ENCODE measurements at regions not wholly inside any gene's neighbourhood (a gene's known extent, or its start where the extent isn't known, plus 50 kb on each side); places are given as distances from the start of the nearest gene placed in this dataset.

GRCh38 chr1:60857851-60858250 lies 224.5 kb upstream of the NFIA start:
- H3K9me3 Mint-ChIP-seq = no peaks in the 10 kb centered on the region
- peaks cover 15 to 33% of the 10 kb centered on the region in 2 donors for H3K27me3 Mint-ChIP-seq (ENCODE audit: low read depth in 2 of 2)
- no peaks in the 10 kb centered on the region for H3K4me1 Mint-ChIP-seq
- H3K36me3 ChIP-seq (ENCODE audit: control insufficient read depth, insufficient read depth, low read length) = no peaks in the 10 kb centered on the region
- DNase-seq (no peak), ATAC-seq (no peak)
- intact Hi-C loops (cut with micrococcal nuclease) = no loop called here
- no peaks in the 10 kb centered on the region for H3K9me3 ChIP-seq (ENCODE audit: control insufficient read depth, insufficient read depth, low read length)
- TF ChIP-seq, protein P1, sequence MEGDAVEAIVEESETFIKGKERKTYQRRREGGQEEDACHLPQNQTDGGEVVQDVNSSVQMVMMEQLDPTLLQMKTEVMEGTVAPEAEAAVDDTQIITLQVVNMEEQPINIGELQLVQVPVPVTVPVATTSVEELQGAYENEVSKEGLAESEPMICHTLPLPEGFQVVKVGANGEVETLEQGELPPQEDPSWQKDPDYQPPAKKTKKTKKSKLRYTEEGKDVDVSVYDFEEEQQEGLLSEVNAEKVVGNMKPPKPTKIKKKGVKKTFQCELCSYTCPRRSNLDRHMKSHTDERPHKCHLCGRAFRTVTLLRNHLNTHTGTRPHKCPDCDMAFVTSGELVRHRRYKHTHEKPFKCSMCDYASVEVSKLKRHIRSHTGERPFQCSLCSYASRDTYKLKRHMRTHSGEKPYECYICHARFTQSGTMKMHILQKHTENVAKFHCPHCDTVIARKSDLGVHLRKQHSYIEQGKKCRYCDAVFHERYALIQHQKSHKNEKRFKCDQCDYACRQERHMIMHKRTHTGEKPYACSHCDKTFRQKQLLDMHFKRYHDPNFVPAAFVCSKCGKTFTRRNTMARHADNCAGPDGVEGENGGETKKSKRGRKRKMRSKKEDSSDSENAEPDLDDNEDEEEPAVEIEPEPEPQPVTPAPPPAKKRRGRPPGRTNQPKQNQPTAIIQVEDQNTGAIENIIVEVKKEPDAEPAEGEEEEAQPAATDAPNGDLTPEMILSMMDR (IDR thresholded peaks at IDR 0.05) = no peak
- no peak overlapping the region for H3K4me3 ChIP-seq (ENCODE audit: low read length)
- H3K27me3 ChIP-seq (ENCODE audit: control insufficient read depth, insufficient read depth, low read length) = no peaks in the 10 kb centered on the region
- no peak overlapping the region for H3K4me3 Mint-ChIP-seq
- 88% methylated on average over 2 of the region's 2 CpGs for WGBS (ENCODE audit: insufficient coverage)
- no peaks in the 10 kb centered on the region for H3K36me3 Mint-ChIP-seq
- no peaks in the 10 kb centered on the region for H3K4me1 ChIP-seq (ENCODE audit: control insufficient read depth, insufficient read depth, low read length)
- H3K27ac Mint-ChIP-seq = no peak overlapping the region
- H3K27ac ChIP-seq (ENCODE audit: low read length) = no peak overlapping the region

DNA sequence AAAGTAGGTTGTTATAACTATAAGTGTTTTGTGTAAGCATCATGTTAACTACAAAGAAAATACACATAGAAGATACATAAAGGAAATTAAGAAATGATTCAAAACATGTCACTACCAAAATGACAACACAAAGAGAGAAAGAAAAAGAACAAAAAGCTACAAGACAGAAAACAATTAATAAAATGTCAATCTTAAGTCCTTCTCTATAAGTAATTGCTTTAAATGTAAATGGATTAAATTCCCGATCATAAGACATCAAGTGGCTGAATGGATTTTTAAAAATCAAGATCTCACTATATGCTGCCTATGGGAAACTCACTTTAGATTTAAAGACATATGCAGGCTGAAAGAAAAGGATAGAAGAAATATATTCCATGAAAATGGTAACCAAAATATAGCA lies 232.3 kb upstream of the NFIA start:
- DNase-seq (no peak), ATAC-seq (no peak)
- no peaks in the 10 kb centered on the region for H3K4me1 Mint-ChIP-seq
- peaks cover 17 to 20% of the 10 kb centered on the region in 2 donors for H3K27me3 Mint-ChIP-seq (ENCODE audit: low read depth in 2 of 2)
- Histone ChIP-seq H3K36me3 (ENCODE audit: control insufficient read depth, insufficient read depth, low read length) (no peaks in the 10 kb centered on the region), H3K4me3 (ENCODE audit: low read length) (no peak overlapping the region), H3K27me3 (ENCODE audit: control insufficient read depth, insufficient read depth, low read length) (no peaks in the 10 kb centered on the region), H3K4me1 (ENCODE audit: control insufficient read depth, insufficient read depth, low read length) (no peaks in the 10 kb centered on the region), H3K27ac (ENCODE audit: low read length) (no peak overlapping the region), H3K9me3 (ENCODE audit: control insufficient read depth, insufficient read depth, low read length) (no peaks in the 10 kb centered on the region)
- intact Hi-C loops (cut with micrococcal nuclease) = no loop called here
- no peak overlapping the region for H3K27ac Mint-ChIP-seq
- TF ChIP-seq, protein P1 (IDR thresholded peaks at IDR 0.05) = no peak
- WGBS (ENCODE audit: insufficient coverage) = no CpG with 5 or more reads among the region's 1 CpG
- H3K36me3 Mint-ChIP-seq = no peaks in the 10 kb centered on the region
- H3K4me3 Mint-ChIP-seq = no peak overlapping the region
- no peaks in the 10 kb centered on the region for H3K9me3 Mint-ChIP-seq

DNA sequence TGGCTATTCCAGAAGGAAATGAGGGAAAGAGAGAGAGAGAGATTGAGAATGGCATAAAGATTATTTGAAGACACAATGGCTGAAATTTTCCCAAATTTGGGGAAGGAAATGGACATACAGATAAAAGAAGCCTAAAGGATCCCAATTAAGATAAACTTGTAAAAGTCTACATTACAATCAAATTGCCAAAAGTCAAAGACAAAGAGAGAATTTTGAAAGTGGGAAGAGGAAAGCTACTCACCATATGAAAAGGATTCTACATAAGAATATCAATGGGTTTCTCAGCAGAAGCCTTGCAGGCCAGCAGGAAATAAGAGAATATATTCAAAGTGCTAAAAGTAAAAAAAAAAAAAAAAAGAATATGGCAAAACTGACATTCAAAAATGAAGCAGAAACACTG lies 233.0 kb upstream of the NFIA start:
- no peaks in the 10 kb centered on the region for H3K4me1 Mint-ChIP-seq
- no peaks in the 10 kb centered on the region for H3K4me1 ChIP-seq (ENCODE audit: control insufficient read depth, insufficient read depth, low read length)
- peaks cover 17 to 19% of the 10 kb centered on the region in 2 donors for H3K27me3 Mint-ChIP-seq (ENCODE audit: low read depth in 2 of 2)
- ATAC-seq (no peak), DNase-seq (no peak)
- H3K9me3 Mint-ChIP-seq = no peaks in the 10 kb centered on the region
- intact Hi-C loops (cut with micrococcal nuclease) = no loop called here
- H3K27ac ChIP-seq (ENCODE audit: low read length) = no peak overlapping the region
- H3K27ac Mint-ChIP-seq = no peak overlapping the region
- H3K27me3 ChIP-seq (ENCODE audit: control insufficient read depth, insufficient read depth, low read length) = no peaks in the 10 kb centered on the region
- no peak overlapping the region for H3K4me3 ChIP-seq (ENCODE audit: low read length)
- H3K36me3 Mint-ChIP-seq = no peaks in the 10 kb centered on the region
- H3K36me3 ChIP-seq (ENCODE audit: control insufficient read depth, insufficient read depth, low read length) = no peaks in the 10 kb centered on the region
- no peak overlapping the region for H3K4me3 Mint-ChIP-seq
- TF ChIP-seq, protein P1 (IDR thresholded peaks at IDR 0.05) = no peak
- no peaks in the 10 kb centered on the region for H3K9me3 ChIP-seq (ENCODE audit: control insufficient read depth, insufficient read depth, low read length)

DNA sequence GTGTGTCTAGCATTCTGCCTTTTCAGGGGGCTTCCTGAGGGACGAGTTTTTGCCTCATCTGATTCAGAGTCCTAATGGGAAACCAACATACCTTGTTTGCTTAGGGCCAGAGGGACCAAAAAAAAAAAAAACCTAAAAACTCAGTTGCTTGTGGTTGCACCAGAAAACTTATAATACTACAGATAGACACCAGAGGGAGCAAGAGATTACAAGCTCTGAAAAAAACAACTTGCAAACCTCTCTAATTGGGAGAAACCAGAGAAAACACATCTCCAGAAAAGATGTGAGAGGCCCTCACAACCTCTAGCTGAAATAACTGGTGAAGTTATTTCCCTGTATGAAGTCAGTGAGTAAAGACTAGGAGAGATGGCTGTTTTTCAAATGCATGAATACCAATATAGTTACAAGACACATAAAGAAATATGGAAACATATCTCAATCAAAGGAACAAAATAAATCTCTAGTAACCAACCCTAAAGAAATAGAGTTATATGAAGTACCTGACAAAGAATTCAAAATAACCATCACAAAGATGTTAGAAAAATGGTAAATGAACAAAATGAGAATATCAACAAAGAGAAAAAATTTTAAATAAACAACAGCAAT lies 233.7 kb upstream of the NFIA start:
- Histone ChIP-seq H3K9me3 (ENCODE audit: control insufficient read depth, insufficient read depth, low read length) (no peaks in the 10 kb centered on the region), H3K27ac (ENCODE audit: low read length) (no peak overlapping the region), H3K4me3 (ENCODE audit: low read length) (no peak overlapping the region), H3K36me3 (ENCODE audit: control insufficient read depth, insufficient read depth, low read length) (no peaks in the 10 kb centered on the region), H3K4me1 (ENCODE audit: control insufficient read depth, insufficient read depth, low read length) (no peaks in the 10 kb centered on the region), H3K27me3 (ENCODE audit: control insufficient read depth, insufficient read depth, low read length) (no peaks in the 10 kb centered on the region)
- Mint-ChIP-seq H3K9me3 (no peaks in the 10 kb centered on the region), H3K27ac (no peak overlapping the region), H3K27me3 (ENCODE audit: low read depth in 2 of 2) (peaks cover 17 to 19% of the 10 kb centered on the region in 2 donors), H3K4me3 (no peak overlapping the region), H3K36me3 (no peaks in the 10 kb centered on the region), H3K4me1 (no peaks in the 10 kb centered on the region)
- WGBS (ENCODE audit: insufficient coverage) = 38% methylated on average over 1 of the region's 1 CpG
- TF ChIP-seq, protein P1 (IDR thresholded peaks at IDR 0.05) = peak; percentile 40
- peak in 1 of 2 donors; percentile 21 for DNase-seq
- intact Hi-C loops (cut with micrococcal nuclease) = no loop called here
- no peak for ATAC-seq
